IPS-18a (cell line): ENCODE measurements at regions not wholly inside any gene's neighbourhood (a gene's known extent, or its start where the extent isn't known, plus 50 kb on each side); places are given as distances from the start of the nearest gene placed in this dataset.

Experiments used
- H3K27ac ChIP-seq: one replicate; pipeline ENCODE4 v1.5.1; 2013; ENCODE audit warnings: low read length
- H3K27me3 ChIP-seq: one replicate; pipeline ENCODE4 v1.6.1; 2013; ENCODE audit warnings: mild to moderate bottlenecking, low read length; ENCODE audit not compliant: control insufficient read depth, insufficient read depth
- H3K36me3 ChIP-seq: one replicate; pipeline ENCODE4 v1.6.1; 2013; ENCODE audit warnings: low read depth, low read length; ENCODE audit not compliant: control insufficient read depth
- H3K4me1 ChIP-seq: one replicate; pipeline ENCODE4 v1.6.1; 2013; ENCODE audit warnings: low read depth, low read length; ENCODE audit not compliant: control insufficient read depth
- H3K4me3 ChIP-seq: one replicate; pipeline ENCODE4 v1.5.1; 2013; ENCODE audit warnings: low read length
- H3K9ac ChIP-seq: one replicate; pipeline ENCODE4 v1.6.1; 2013; ENCODE audit warnings: mild to moderate bottlenecking, low read length, moderate library complexity
- H3K9me3 ChIP-seq: one replicate; pipeline ENCODE4 v1.6.1; 2013; ENCODE audit warnings: low read depth, low read length; ENCODE audit not compliant: control insufficient read depth

- Histone ChIP-seq H3K27ac (no peak overlapping the region), H3K4me1 (no peaks in the 10 kb centered on the region), H3K9ac (no peak overlapping the region), H3K9me3 (no peaks in the 10 kb centered on the region), H3K36me3 (no peaks in the 10 kb centered on the region), H3K4me3 (no peak overlapping the region), H3K27me3 (no peaks in the 10 kb centered on the region)
Observed at GRCh38 chr15:93302080-93302765, 213.2 kb upstream of the RGMA start.

GRCh38 chr15:93300796-93301195, 211.8 kb upstream of the RGMA start:
- Histone ChIP-seq H3K4me1 (peaks cover 6% of the 10 kb centered on the region), H3K27ac (no peak overlapping the region), H3K36me3 (no peaks in the 10 kb centered on the region), H3K9me3 (no peaks in the 10 kb centered on the region), H3K4me3 (no peak overlapping the region), H3K9ac (no peak overlapping the region), H3K27me3 (no peaks in the 10 kb centered on the region)

GRCh38 chr15:93299675-93300074, 210.7 kb upstream of the RGMA start:
- H3K27ac ChIP-seq, result no peak overlapping the region
- H3K4me3 ChIP-seq, result no peak overlapping the region
- no peaks in the 10 kb centered on the region for H3K27me3 ChIP-seq
- H3K36me3 ChIP-seq, result no peaks in the 10 kb centered on the region
- H3K9me3 ChIP-seq, result no peaks in the 10 kb centered on the region
- peaks cover 6% of the 10 kb centered on the region for H3K4me1 ChIP-seq
- H3K9ac ChIP-seq, result no peak overlapping the region

GRCh38 chr15:93298901-93299300, 209.9 kb upstream of the RGMA start:
- Histone ChIP-seq H3K27me3 (no peaks in the 10 kb centered on the region), H3K9me3 (no peaks in the 10 kb centered on the region), H3K9ac (no peak overlapping the region), H3K4me3 (no peak overlapping the region), H3K27ac (no peak overlapping the region), H3K4me1 (peaks cover 6% of the 10 kb centered on the region), H3K36me3 (no peaks in the 10 kb centered on the region)

DNA sequence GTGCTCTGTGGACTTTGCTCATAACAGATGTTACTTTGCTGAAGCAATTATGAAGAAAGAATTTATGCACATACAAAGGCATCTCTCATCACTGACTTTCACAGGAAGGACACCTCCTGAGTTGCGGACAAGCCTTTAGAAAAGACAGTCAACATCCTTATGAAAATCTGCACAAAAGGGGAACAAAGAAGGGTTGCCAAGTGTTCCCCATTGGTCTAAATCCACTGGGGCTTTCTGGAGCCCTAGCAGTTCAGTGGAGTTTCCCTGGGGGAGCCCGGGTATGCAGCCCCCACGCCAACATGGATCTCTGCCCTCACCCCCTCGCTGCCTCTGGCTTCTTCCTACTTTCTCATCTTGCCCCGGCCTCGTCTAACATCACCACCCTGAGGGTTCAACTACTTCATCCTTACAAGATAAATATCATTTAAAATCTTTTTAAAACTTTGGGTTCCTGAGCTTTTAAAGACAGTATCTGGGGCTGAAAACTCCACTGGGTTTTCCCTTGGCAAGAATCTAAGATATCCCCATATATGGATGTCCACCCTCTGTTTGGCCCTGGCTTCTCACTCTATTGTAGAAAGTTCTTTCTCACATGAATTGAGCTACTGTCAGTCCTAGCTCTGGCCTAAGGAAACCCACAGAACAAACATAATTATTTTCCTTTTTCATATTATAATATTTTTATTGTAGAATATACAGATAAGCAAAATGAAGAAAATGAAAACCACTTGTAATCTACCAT, 207.9 kb upstream of the RGMA start:
- H3K27ac ChIP-seq, result no peak overlapping the region
- no peaks in the 10 kb centered on the region for H3K36me3 ChIP-seq
- H3K4me3 ChIP-seq, result no peak overlapping the region
- no peak overlapping the region for H3K9ac ChIP-seq
- H3K9me3 ChIP-seq, result no peaks in the 10 kb centered on the region
- H3K4me1 ChIP-seq, result peaks cover 6% of the 10 kb centered on the region
- H3K27me3 ChIP-seq, result no peaks in the 10 kb centered on the region

GRCh38 chr15:93294896-93295295, 205.9 kb upstream of the RGMA start:
- no peaks in the 10 kb centered on the region for H3K27me3 ChIP-seq
- H3K9ac ChIP-seq, result no peak overlapping the region
- no peak overlapping the region for H3K27ac ChIP-seq
- no peaks in the 10 kb centered on the region for H3K36me3 ChIP-seq
- H3K4me3 ChIP-seq, result no peak overlapping the region
- no peaks in the 10 kb centered on the region for H3K9me3 ChIP-seq
- H3K4me1 ChIP-seq, result peaks cover 6% of the 10 kb centered on the region

GRCh38 chr15:93294066-93294465, 205.1 kb upstream of the RGMA start:
- H3K4me1 ChIP-seq, result peaks cover 6% of the 10 kb centered on the region
- H3K9ac ChIP-seq, result no peak overlapping the region
- no peak overlapping the region for H3K27ac ChIP-seq
- no peaks in the 10 kb centered on the region for H3K9me3 ChIP-seq
- no peak overlapping the region for H3K4me3 ChIP-seq
- no peaks in the 10 kb centered on the region for H3K27me3 ChIP-seq
- H3K36me3 ChIP-seq, result no peaks in the 10 kb centered on the region

DNA sequence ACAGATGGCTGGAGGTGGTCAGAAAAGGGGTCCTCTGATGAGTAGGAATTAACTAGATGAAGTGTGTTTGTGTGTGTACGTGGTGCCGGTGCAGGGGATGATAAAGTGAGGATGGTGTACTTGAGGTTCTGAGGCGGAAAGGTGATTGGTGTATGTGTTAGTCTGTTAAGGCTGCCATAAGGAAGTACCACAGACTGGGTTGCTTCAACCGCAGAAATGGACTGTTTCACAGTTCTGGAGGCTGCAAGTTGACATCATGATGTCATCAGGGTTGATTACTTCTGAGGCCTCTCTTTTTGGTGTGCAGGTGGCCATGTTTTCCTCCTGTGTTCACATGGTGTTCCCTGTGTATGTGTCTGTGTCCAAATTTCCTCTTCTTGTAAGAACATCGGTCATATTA, 202.4 kb upstream of the RGMA start:
- Histone ChIP-seq H3K9me3 (no peaks in the 10 kb centered on the region), H3K9ac (no peak overlapping the region), H3K36me3 (no peaks in the 10 kb centered on the region), H3K27me3 (no peaks in the 10 kb centered on the region), H3K27ac (no peak overlapping the region), H3K4me3 (no peak overlapping the region), H3K4me1 (peaks cover 8% of the 10 kb centered on the region)

GRCh38 chr15:93290618-93290946, 201.6 kb upstream of the RGMA start:
- Histone ChIP-seq H3K27ac (no peak overlapping the region), H3K4me1 (peaks cover 10% of the 10 kb centered on the region), H3K27me3 (no peaks in the 10 kb centered on the region), H3K4me3 (no peak overlapping the region), H3K9ac (no peak overlapping the region), H3K9me3 (no peaks in the 10 kb centered on the region), H3K36me3 (no peaks in the 10 kb centered on the region)

GRCh38 chr15:93289941-93290617, 201.1 kb upstream of the RGMA start:
- no peak overlapping the region for H3K27ac ChIP-seq
- H3K9ac ChIP-seq, result no peak overlapping the region
- peaks cover 10% of the 10 kb centered on the region for H3K4me1 ChIP-seq
- H3K9me3 ChIP-seq, result no peaks in the 10 kb centered on the region
- no peak overlapping the region for H3K4me3 ChIP-seq
- no peaks in the 10 kb centered on the region for H3K36me3 ChIP-seq
- no peaks in the 10 kb centered on the region for H3K27me3 ChIP-seq

GRCh38 chr15:93288728-93289294, 199.8 kb upstream of the RGMA start:
- Histone ChIP-seq H3K9ac (no peak overlapping the region), H3K27me3 (no peaks in the 10 kb centered on the region)

More at GRCh38 chr15:93288728-93289294, 199.8 kb upstream of the RGMA start:
- no peak overlapping the region for H3K4me3 ChIP-seq
- peaks cover 10% of the 10 kb centered on the region for H3K4me1 ChIP-seq
- H3K9me3 ChIP-seq, result no peaks in the 10 kb centered on the region
- H3K36me3 ChIP-seq, result no peaks in the 10 kb centered on the region
- H3K27ac ChIP-seq, result no peak overlapping the region
